HL-60 (cell line): ENCODE measurements at regions not wholly inside any gene's neighbourhood (a gene's known extent, or its start where the extent isn't known, plus 50 kb on each side); places are given as distances from the start of the nearest gene placed in this dataset.

ENCODE experiments used
- DNase-seq, 2 experiments: peaks; one replicate each; pipeline ENCODE4 v3.0.0-alpha.2; 2010 to 2020; ENCODE audit warnings: low read depth in 1 of 2, low spot score in 1 of 2
- H3K27ac ChIP-seq: fragments of 250-450 bp; sonication (Bioruptor Pico); replicated peaks from 2 replicates; pipeline ENCODE4 v1.5.1; 2020; ENCODE audit warnings: mild to moderate bottlenecking, moderate library complexity
- H3K27me3 ChIP-seq: fragments of 250-450 bp; sonication (Bioruptor Pico); 2 replicates; pipeline ENCODE4 v1.5.1; 2021; ENCODE audit warnings: mild to moderate bottlenecking, moderate library complexity; ENCODE audit not compliant: insufficient read depth, poor library complexity, severe bottlenecking
- H3K4me3 ChIP-seq: replicated peaks from 2 replicates; pipeline ENCODE4 v1.5.1; 2011; ENCODE audit warnings: mild to moderate bottlenecking, control low read depth, low read length; ENCODE audit not compliant: insufficient read depth
- GABPA ChIP-seq: IDR thresholded peaks from 2 replicates; pipeline ENCODE4 v1.6.1; 2012; ENCODE audit warnings: low read depth
- POLR2AphosphoS5 ChIP-seq: IDR thresholded peaks from 2 replicates; pipeline ENCODE4 v1.6.1; 2012; ENCODE audit warnings: low read depth
- SPI1 ChIP-seq: IDR thresholded peaks from 2 replicates; pipeline ENCODE4 v1.6.1; 2012; ENCODE audit warnings: low read depth, mild to moderate bottlenecking, borderline replicate concordance
- TF ChIP-seq, protein P1 (sequence below): IDR thresholded peaks from one replicate; pipeline ENCODE4 v1.5.1; 2011; ENCODE audit warnings: low read length, control low read depth, inconsistent platforms; ENCODE audit not compliant: insufficient read depth
- TF ChIP-seq, protein P2 (sequence below): IDR thresholded peaks from 2 replicates; pipeline ENCODE4 v1.6.1; 2012; ENCODE audit warnings: low read depth; ENCODE audit not compliant: insufficient replicate concordance

DNA sequence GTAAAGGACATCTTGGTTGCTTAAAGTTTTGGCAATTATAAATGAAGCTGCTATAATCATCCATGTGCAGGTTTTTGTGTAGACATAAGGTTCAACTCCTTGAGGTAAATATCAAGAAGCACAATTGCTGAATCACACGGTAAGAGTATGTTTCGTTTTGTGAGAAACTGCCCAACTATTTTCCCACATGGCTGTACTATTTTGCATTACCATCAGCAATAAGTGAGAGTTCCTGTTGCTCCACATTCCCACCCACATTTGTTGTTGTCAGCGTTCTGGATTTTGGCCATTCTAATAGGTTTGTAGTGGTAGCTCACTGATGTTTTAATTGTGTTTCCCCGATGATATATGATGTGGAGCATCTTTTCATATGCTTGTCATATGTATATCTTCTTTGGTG lies 118.5 kb upstream of the KCNMB2 start:
- no peak for DNase-seq
- TF ChIP-seq, protein P1, sequence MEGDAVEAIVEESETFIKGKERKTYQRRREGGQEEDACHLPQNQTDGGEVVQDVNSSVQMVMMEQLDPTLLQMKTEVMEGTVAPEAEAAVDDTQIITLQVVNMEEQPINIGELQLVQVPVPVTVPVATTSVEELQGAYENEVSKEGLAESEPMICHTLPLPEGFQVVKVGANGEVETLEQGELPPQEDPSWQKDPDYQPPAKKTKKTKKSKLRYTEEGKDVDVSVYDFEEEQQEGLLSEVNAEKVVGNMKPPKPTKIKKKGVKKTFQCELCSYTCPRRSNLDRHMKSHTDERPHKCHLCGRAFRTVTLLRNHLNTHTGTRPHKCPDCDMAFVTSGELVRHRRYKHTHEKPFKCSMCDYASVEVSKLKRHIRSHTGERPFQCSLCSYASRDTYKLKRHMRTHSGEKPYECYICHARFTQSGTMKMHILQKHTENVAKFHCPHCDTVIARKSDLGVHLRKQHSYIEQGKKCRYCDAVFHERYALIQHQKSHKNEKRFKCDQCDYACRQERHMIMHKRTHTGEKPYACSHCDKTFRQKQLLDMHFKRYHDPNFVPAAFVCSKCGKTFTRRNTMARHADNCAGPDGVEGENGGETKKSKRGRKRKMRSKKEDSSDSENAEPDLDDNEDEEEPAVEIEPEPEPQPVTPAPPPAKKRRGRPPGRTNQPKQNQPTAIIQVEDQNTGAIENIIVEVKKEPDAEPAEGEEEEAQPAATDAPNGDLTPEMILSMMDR, result no peak
- TF ChIP-seq GABPA (no peak), SPI1 (no peak), POLR2AphosphoS5 (no peak)
- TF ChIP-seq, protein P2, sequence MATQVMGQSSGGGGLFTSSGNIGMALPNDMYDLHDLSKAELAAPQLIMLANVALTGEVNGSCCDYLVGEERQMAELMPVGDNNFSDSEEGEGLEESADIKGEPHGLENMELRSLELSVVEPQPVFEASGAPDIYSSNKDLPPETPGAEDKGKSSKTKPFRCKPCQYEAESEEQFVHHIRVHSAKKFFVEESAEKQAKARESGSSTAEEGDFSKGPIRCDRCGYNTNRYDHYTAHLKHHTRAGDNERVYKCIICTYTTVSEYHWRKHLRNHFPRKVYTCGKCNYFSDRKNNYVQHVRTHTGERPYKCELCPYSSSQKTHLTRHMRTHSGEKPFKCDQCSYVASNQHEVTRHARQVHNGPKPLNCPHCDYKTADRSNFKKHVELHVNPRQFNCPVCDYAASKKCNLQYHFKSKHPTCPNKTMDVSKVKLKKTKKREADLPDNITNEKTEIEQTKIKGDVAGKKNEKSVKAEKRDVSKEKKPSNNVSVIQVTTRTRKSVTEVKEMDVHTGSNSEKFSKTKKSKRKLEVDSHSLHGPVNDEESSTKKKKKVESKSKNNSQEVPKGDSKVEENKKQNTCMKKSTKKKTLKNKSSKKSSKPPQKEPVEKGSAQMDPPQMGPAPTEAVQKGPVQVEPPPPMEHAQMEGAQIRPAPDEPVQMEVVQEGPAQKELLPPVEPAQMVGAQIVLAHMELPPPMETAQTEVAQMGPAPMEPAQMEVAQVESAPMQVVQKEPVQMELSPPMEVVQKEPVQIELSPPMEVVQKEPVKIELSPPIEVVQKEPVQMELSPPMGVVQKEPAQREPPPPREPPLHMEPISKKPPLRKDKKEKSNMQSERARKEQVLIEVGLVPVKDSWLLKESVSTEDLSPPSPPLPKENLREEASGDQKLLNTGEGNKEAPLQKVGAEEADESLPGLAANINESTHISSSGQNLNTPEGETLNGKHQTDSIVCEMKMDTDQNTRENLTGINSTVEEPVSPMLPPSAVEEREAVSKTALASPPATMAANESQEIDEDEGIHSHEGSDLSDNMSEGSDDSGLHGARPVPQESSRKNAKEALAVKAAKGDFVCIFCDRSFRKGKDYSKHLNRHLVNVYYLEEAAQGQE, result no peak
- Histone ChIP-seq H3K4me3 (no peak overlapping the region), H3K27me3 (no peaks in the 10 kb centered on the region), H3K27ac (no peak overlapping the region)

DNA sequence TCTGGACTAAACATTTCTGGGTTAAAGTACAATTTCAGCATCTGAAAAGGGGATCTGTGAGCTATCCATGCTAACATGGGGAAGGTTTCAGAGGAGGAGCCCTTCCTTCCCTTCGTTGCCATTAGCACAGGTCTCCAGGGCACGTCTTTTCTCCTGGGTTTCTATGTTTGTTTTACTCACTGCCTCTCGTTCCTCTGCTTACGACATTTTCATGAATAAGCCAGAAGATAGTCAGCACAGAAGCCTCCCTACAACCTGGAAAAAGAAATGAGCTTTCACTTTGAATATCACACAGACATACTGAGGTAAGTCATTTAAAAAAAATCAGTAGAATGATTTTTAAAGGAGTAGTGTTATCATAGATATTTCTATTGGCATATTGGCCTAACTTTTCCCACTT lies 117.2 kb upstream of the KCNMB2 start:
- Histone ChIP-seq H3K4me3 (no peak overlapping the region), H3K27me3 (no peaks in the 10 kb centered on the region), H3K27ac (no peak overlapping the region)
- DNase-seq, result no peak
- TF ChIP-seq SPI1, result no peak
- TF ChIP-seq POLR2AphosphoS5, result no peak
- TF ChIP-seq GABPA, result no peak
- TF ChIP-seq, protein P1, result no peak
- TF ChIP-seq, protein P2, result no peak

DNA sequence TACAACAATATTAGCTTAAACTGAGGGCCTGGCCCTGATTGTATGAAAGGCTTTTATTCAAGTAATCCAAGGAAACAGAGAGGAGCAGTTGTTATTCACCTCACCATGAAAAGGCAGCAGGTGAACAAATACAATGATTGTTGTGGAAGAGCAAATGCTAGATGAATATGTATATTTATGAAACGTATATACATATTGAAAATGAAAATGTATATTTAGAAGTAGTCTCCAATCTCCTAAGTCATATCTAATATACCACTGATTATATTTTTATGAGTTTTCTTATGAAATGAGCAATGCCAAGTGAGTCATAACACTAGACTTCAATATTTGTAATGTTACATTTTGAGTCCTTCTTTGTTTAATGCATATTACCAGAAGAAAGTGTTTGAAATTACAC lies 116.2 kb upstream of the KCNMB2 start:
- DNase-seq, result no peak
- H3K27me3 ChIP-seq, result no peaks in the 10 kb centered on the region
- H3K4me3 ChIP-seq, result no peak overlapping the region
- no peak overlapping the region for H3K27ac ChIP-seq
- TF ChIP-seq SPI1, result no peak
- no peak for TF ChIP-seq GABPA
- TF ChIP-seq, protein P2, result no peak
- TF ChIP-seq POLR2AphosphoS5, result no peak
- TF ChIP-seq, protein P1, result no peak
